Lower leg skin (tissue), 4 donors: ENCODE measurements at regions not wholly inside any gene's neighbourhood (a gene's known extent, or its start where the extent isn't known, plus 50 kb on each side); places are given as distances from the start of the nearest gene placed in this dataset.

Source experiments
- DNase-seq, 2 donors: peaks; one replicate each; pipeline ENCODE4 v3.0.0-alpha.2; 2019; ENCODE audit warnings: low spot score in 2 of 2
- H3K4me3 ChIP-seq: fragments of 200-600 bp; sonication (generic); 2 replicates; pipeline ENCODE4 v1.5.1; 2017; ENCODE audit warnings: mild to moderate bottlenecking, low read depth; ENCODE audit not compliant: poor library complexity, severe bottlenecking
- CTCF ChIP-seq, 3 donors: fragments of 450-650 bp; IDR thresholded peaks; one replicate each; pipeline ENCODE4 v1.5.1; 2016; ENCODE audit warnings: antibody characterized with exemption in 3 of 3, mild to moderate bottlenecking in 3 of 3, moderate library complexity in 2 of 3
- POLR2A ChIP-seq, 2 donors: fragments of 450-650 bp; IDR thresholded peaks; one replicate each; pipeline ENCODE4 v1.6.1; 2016 to 2017; ENCODE audit warnings: antibody characterized with exemption in 2 of 2, mild to moderate bottlenecking in 1 of 2, moderate library complexity in 1 of 2
- WGBS, 2 donors: methylation state at CpG; one replicate each; pipeline ENCODE4 v1.1.5; 2018; 5-methylcytosine and 5-hydroxymethylcytosine counted together
- intact Hi-C: fragments of 100-400 bp; cut with DNase I; formaldehyde crosslinking; loops from one replicate; pipeline ENCODE4 v1.15.0; 2023; ENCODE audit warnings: low total_unique reads

- intact Hi-C loops, result no loop called here
Observed at GRCh38 chr18:26717123-26717719, 148.3 kb downstream of the AQP4 start.

GRCh38 chr18:26714739-26715138 is 150.8 kb downstream of the AQP4 start:
- DNase-seq, result no peak
- TF ChIP-seq POLR2A (IDR thresholded peaks at IDR 0.05) (no peak), CTCF (IDR thresholded peaks at IDR 0.05) (no peak)
- WGBS, 2 donors, result 61 to 67% methylated on average over 6 of the region's 6 CpGs
- H3K4me3 ChIP-seq, result no peak overlapping the region
- intact Hi-C loops, result no loop called here

More at GRCh38 chr18:26717123-26717719, 148.3 kb downstream of the AQP4 start:
- H3K4me3 ChIP-seq, result no peak overlapping the region
- TF ChIP-seq POLR2A (IDR thresholded peaks at IDR 0.05), result no peak
- TF ChIP-seq CTCF (IDR thresholded peaks at IDR 0.05), result no peak
- DNase-seq, result no peak
- 67 to 79% methylated on average over 4 of the region's 4 CpGs for WGBS, 2 donors

- DNase-seq, result no peak
- WGBS, 2 donors, result 76 to 80% methylated on average over 3 of the region's 3 CpGs
- intact Hi-C loops, result no loop called here
- TF ChIP-seq CTCF (IDR thresholded peaks at IDR 0.05) (no peak), POLR2A (IDR thresholded peaks at IDR 0.05) (no peak)
- H3K4me3 ChIP-seq, result no peak overlapping the region
Observed at GRCh38 chr18:26711756-26712155, 153.8 kb downstream of the AQP4 start.

GRCh38 chr18:26710470-26711096 is 154.9 kb downstream of the AQP4 start:
- no peak for DNase-seq
- 56 to 62% methylated on average over 4 of the region's 4 CpGs for whole genome bisulfite sequencing, 2 donors
- TF ChIP-seq POLR2A (IDR thresholded peaks at IDR 0.05) (no peak), CTCF (IDR thresholded peaks at IDR 0.05) (no peak)
- no peak overlapping the region for H3K4me3 ChIP-seq
- intact Hi-C loops, result no loop called here

GRCh38 chr18:26709897-26710296 is 155.6 kb downstream of the AQP4 start:
- intact Hi-C loops, result no loop called here
- no peak for DNase-seq
- 94 to 95% methylated on average over 1 of the region's 1 CpG for WGBS, 2 donors
- no peak for TF ChIP-seq POLR2A (IDR thresholded peaks at IDR 0.05)
- TF ChIP-seq CTCF (IDR thresholded peaks at IDR 0.05), result no peak
- H3K4me3 ChIP-seq, result no peak overlapping the region
